ENCODE measurements at regions not wholly inside any gene's neighbourhood (a gene's known extent, or its start where the extent isn't known, plus 50 kb on each side); places are given as distances from the start of the nearest gene placed in this dataset.

DNA sequence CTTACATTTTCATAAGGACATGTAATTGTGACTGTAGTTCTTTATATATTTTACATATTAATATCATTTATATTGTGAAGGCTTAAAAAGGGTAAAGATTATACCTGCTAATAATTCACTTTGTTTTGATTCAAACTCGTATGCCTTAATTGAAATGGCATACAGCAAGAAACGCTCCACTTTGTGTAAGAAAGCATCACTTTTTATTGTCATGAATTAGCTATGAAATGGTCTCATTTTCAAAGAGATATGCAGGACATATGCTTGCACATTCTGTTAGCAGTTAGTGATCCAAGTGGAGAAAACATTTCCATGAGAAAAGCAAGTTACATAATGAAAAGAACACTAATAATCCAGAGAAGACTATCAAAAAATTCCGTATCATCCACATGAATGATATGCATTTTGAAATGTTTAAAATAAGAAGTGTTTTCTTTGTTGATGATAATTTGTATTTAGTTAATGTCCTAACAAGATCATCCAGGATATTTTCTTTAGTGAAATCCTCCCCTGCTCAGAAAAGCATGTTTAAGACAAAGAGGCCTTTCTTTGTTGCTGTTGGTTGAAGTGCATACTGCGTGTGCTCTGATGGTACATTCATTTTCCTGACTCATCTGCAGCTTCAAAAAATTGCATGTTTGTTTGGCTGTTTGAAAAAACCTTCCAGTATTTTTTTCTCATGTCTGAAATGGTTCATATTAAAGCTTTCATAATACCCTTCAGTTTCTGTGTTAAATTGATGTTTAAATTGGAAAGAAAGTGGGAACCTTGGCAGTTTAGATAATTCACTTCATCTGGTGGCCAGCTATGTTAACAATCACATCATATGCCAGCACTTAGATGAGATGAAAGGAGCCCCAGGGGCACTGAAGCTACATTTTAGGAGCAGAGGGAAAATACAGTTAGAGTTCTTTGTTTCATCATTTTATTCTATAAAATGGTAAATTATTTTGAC lies 242.2 kb downstream of the CSNK1G3 start:
- Mint-ChIP-seq H3K9me3 (no peaks in the 10 kb centered on the region), H3K36me3 (no peaks in the 10 kb centered on the region), H3K27ac (no peak overlapping the region), H3K27me3 (no peaks in the 10 kb centered on the region), H3K4me1 (no peaks in the 10 kb centered on the region), H3K4me3 (no peak overlapping the region)

DNA sequence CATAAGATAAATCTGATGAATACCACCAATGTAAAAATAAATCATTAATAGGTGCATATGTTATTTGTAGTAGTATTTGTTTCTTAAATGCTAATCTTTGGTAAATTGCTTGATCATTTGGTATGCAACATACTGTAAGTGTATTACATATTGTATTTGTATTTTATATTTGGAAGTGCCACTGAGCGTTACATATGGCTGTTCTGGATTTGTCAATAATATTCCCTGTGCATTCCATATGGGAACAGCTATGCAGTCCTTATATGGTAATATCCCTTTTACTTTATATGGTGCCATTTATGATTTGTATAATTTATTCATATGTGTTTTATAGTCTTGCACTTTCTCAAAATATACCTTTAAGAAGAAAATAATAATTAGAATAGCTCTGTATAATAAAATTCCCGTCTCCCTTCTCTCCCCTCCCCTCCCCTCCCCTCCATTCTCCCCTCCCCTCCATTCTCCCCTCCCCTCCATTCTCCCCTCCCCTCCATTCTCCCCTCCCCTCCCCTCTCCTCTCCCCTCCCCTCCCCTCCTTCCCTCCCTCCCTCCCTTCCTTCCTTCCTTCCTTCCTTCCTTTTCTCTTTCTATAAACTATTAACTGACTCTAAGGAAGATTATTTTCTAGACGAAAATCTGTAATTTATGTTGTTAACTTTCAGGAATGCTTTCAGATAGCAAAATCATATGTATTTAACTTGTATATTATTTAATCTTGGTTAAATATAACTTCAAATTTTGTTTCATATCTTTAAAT lies 241.4 kb downstream of the CSNK1G3 start:
- Mint-ChIP-seq H3K4me3 (no peak overlapping the region), H3K27ac (no peak overlapping the region), H3K27me3 (no peaks in the 10 kb centered on the region), H3K4me1 (no peaks in the 10 kb centered on the region), H3K36me3 (no peaks in the 10 kb centered on the region), H3K9me3 (no peaks in the 10 kb centered on the region)

DNA sequence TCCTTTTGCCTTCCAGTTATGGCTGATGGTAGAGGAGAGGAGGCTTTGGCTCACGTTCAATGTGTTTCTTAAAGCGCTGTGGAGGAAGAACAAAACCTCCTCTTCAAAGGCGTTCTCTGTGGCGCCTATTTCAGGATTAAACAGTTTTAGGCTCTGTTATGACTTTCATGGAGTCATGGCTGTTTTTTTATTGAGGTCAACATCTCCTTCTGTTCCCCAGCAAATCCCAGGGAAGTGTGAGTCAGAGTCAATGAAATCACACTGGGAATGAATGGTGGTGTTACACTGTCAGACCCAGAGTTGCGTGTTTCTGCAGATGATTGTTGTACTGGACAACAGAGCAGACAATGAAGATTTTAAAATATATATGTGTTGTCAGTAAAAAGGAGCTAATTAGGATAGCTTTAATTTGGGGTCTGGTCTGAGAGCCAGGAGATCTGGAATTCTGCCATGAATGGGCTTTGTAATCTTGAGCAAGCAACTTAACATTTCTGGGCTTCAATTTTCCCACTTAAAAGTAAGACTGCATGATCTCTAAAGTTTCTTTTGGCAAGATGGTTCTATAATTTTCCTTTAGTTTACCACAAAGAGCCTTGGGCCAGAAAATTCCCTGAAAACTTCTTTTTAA lies 240.7 kb downstream of the CSNK1G3 start:
- no peaks in the 10 kb centered on the region for H3K36me3 Mint-ChIP-seq
- H3K4me3 Mint-ChIP-seq, result no peak overlapping the region
- H3K9me3 Mint-ChIP-seq, result no peaks in the 10 kb centered on the region
- peaks cover under 1% of the 10 kb centered on the region for H3K27me3 Mint-ChIP-seq
- H3K4me1 Mint-ChIP-seq, result no peaks in the 10 kb centered on the region
- H3K27ac Mint-ChIP-seq, result no peak overlapping the region

DNA sequence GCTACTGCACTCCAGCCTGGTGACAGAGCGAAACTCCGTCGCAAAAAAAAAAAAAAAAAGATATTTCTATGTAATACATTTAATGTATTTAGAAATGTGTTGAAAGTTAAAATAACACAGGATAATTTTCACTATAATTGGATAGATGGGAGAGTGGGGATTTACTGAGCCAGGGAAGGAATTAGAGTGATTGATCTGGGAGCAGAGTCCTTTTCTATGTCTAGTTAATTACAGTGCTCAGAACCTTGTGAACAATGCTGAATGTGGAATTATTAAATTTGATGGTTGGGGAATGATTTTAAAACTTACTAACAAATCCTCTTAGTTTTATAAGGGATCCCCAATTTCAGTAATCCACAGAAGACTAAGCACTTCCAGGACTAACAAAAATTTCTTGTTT lies 239.7 kb downstream of the CSNK1G3 start:
- no peaks in the 10 kb centered on the region for H3K9me3 Mint-ChIP-seq
- no peaks in the 10 kb centered on the region for H3K36me3 Mint-ChIP-seq
- H3K4me1 Mint-ChIP-seq, result no peaks in the 10 kb centered on the region
- H3K27me3 Mint-ChIP-seq, result peaks cover 3% of the 10 kb centered on the region
- no peak overlapping the region for H3K27ac Mint-ChIP-seq
- no peak overlapping the region for H3K4me3 Mint-ChIP-seq

DNA sequence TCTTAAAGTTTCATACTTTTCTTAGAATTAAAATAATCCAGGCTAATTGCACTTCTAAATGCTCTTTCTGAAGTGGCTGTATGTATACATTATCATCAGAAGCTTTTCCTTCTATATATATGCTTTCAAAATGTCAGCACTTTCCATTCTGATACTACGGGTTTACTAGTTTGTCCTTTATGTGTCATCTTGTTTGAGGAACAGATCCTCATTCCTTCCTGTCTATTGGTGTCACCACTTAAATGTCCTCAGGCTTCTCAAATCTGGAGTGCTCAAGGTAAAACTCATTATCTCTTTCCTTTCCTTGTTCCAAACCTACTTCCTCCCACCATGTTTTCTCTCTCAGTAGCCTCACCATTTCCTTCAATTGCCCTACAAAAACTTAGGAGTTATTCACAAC lies 236.3 kb downstream of the CSNK1G3 start:
- peaks cover 3% of the 10 kb centered on the region for H3K27me3 Mint-ChIP-seq
- no peaks in the 10 kb centered on the region for H3K9me3 Mint-ChIP-seq
- no peaks in the 10 kb centered on the region for H3K4me1 Mint-ChIP-seq
- H3K36me3 Mint-ChIP-seq, result no peaks in the 10 kb centered on the region
- H3K4me3 Mint-ChIP-seq, result no peak overlapping the region
- H3K27ac Mint-ChIP-seq, result no peak overlapping the region

DNA sequence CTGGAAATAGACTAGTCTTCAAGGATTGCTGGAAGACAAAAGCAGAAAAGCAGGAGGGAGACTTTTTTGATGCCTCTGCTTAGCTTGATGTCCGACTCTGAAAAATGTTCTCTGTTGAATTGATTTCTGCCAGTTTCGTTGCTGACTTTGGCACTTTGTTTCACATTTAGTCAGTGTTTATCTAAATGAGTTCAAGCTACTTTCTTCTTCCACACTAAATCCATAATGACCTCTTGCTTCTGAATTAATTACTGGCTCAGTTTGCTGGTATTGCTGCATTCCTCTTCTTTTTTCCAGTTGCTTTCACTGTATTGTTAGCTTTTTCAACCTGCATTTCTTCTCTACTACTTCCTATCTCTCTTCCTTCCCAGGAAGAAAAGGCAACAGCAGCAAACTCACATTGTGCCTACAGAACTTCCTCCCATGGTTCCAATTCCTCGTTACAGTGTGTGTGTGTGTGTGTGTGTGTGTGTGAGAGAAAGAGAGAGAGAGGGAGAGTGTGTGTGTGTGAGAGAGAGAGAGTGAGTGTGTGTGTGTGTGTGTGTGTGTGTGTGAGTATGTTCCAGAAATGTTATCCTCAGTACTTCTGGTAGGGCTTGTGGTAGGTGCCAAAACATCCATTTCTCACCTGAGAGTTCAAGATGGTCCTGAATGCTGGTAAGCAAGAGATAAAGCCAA lies 234.8 kb downstream of the CSNK1G3 start:
- Mint-ChIP-seq H3K36me3 (no peaks in the 10 kb centered on the region), H3K4me1 (no peaks in the 10 kb centered on the region), H3K9me3 (no peaks in the 10 kb centered on the region), H3K27ac (no peak overlapping the region), H3K4me3 (no peak overlapping the region), H3K27me3 (peaks cover 3% of the 10 kb centered on the region)

DNA sequence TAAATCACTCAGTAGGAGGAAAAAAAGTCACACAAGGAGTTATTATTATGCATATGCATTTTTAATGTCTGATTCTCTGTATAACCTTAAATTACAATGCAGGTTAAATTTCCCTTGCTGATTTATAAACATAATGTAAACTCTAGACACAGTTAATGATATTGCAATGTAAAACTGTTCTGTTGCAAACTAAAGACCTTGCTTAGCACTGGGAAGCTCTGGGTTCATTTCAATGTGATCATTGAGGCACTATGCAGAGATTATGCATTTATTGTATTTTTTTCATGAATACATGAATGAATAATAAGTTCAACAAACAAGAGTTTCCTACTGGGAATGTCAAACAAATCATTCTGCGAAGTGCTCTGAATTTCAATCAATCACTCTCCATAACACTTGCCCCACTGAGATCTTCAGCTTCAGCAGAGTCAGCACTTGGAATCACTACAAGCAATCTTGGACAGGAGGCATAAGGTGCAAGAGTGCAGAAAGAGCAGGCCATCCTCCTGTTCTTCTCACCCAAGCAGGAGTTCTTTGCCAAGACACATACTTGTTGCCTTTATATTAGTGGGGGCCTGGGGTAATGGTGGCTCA lies 232.1 kb downstream of the CSNK1G3 start:
- no peaks in the 10 kb centered on the region for H3K36me3 Mint-ChIP-seq
- no peaks in the 10 kb centered on the region for H3K4me1 Mint-ChIP-seq
- peaks cover 3% of the 10 kb centered on the region for H3K27me3 Mint-ChIP-seq
- no peak overlapping the region for H3K4me3 Mint-ChIP-seq
- H3K27ac Mint-ChIP-seq, result no peak overlapping the region
- H3K9me3 Mint-ChIP-seq, result no peaks in the 10 kb centered on the region

DNA sequence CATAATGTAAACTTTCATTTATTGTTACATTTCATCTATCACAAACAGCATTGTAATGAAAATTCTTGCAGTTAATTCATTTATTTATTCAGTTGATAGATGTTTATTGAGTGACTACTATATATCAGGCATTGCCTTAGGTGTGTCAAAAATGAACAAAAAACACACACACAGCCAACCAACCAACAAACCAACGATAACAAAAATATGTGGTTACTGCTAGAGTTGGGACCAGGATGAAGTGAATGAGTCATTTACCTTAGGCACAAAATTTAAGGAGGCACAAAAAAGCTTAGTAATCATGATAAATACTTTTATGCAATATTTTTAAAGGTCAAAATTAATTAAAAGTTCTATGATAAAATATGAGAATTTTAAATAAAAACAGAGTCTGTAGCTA lies 223.4 kb downstream of the CSNK1G3 start:
- Mint-ChIP-seq H3K36me3 (no peaks in the 10 kb centered on the region), H3K4me3 (no peak overlapping the region), H3K4me1 (no peaks in the 10 kb centered on the region)

DNA sequence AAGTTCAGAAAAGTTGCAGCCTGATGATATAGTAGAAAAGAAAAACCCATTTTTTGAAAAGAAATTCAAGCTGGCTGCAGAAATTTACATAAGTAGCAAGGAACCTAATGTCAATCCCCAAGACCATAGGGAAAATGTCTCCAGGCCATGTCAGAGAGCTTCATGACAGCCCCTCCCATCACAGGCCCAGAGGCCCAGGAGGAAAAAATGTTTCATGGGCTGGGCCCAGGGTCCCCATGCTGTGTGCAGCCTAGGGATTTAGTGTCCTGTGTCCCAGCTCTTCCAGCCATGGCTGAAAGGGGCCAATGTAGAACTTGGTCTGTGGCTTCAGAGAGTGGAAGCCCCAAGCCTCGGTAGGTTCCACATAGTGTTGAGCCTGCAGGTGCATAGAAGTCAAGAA lies 220.3 kb downstream of the CSNK1G3 start:
- H3K36me3 Mint-ChIP-seq, result no peaks in the 10 kb centered on the region
- no peaks in the 10 kb centered on the region for H3K27me3 Mint-ChIP-seq
- peaks cover 40% of the 10 kb centered on the region for H3K9me3 Mint-ChIP-seq
- H3K4me1 Mint-ChIP-seq, result no peaks in the 10 kb centered on the region
- no peak overlapping the region for H3K27ac Mint-ChIP-seq
- H3K4me3 Mint-ChIP-seq, result no peak overlapping the region

More for the DNA sequence above, 223.4 kb downstream of the CSNK1G3 start:
- no peaks in the 10 kb centered on the region for H3K27me3 Mint-ChIP-seq
- H3K27ac Mint-ChIP-seq, result no peak overlapping the region
- H3K9me3 Mint-ChIP-seq, result peaks cover 21% of the 10 kb centered on the region

DNA sequence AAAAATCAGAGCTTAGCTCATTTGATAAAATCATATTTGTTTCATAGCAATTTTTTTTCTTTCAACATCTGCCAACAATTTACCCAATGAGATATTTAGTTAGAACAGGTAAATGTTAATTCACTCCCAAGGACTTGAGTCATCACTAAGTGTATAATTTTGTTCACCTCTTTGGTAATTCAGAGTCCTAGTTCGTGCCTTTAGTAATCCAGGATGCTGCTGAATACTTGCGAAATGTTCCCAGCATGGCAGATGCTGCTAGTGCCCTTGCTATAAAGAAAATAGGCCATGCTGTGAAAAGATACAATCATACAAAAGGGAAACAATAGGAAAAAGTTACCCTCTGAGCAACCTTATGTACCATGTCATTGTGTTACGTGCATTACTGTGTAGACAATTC lies 210.5 kb downstream of the CSNK1G3 start:
- Mint-ChIP-seq H3K27me3 (no peaks in the 10 kb centered on the region), H3K27ac (no peak overlapping the region), H3K36me3 (no peaks in the 10 kb centered on the region), H3K9me3 (peaks cover 11% of the 10 kb centered on the region), H3K4me1 (no peaks in the 10 kb centered on the region), H3K4me3 (no peak overlapping the region)

DNA sequence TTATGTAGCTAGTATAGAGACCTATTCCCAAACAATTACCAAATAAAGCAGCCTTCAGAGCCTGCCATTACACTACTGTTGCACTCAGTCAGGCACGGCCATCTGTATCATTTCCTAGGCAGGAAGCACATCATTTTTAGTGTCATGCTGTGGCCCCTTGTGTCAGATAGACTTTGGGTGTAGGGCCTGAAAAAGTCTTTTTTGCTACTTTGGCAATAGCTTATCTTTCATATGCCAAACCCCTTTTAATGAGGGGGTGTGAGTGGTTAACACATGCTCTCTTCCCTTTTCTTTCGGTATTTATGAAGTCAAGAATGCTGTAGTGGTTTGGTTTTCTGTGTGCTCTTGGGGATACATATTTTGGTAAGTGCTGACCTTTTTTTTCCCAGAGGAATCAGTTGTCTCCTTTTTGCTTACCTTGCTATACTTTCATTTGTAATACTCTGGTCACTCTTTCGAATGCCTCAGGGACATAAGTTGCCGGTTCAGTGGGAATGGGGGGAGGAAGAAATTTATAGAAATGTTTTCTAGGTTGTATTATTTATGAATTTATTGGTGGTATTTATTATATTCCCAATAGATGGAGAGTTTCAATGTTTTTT lies 209.8 kb downstream of the CSNK1G3 start:
- Mint-ChIP-seq H3K4me3 (no peak overlapping the region), H3K27me3 (no peaks in the 10 kb centered on the region), H3K9me3 (peaks cover 11% of the 10 kb centered on the region), H3K36me3 (no peaks in the 10 kb centered on the region), H3K27ac (no peak overlapping the region), H3K4me1 (no peaks in the 10 kb centered on the region)

DNA sequence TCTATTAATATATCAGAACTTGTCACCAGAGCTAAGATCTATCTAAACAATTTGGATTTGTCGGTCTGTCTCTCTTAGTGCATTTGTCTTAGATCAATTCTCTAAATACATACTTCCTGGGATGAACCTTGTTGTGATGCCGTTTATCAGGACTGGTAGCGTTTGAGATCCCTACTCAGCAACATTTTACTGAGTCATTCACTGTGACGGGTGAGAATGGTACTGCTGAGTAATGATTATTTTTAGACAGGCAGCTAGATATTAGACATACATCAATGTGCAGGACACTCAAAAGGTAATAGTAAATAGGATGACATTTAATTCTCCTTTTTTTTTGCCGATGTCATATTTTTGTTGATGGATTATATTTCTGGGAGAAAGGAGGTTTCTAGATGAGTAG lies 209.0 kb downstream of the CSNK1G3 start:
- H3K27me3 Mint-ChIP-seq, result no peaks in the 10 kb centered on the region
- peaks cover 11% of the 10 kb centered on the region for H3K9me3 Mint-ChIP-seq
- no peak overlapping the region for H3K4me3 Mint-ChIP-seq
- H3K4me1 Mint-ChIP-seq, result no peaks in the 10 kb centered on the region
- H3K36me3 Mint-ChIP-seq, result no peaks in the 10 kb centered on the region
- no peak overlapping the region for H3K27ac Mint-ChIP-seq

DNA sequence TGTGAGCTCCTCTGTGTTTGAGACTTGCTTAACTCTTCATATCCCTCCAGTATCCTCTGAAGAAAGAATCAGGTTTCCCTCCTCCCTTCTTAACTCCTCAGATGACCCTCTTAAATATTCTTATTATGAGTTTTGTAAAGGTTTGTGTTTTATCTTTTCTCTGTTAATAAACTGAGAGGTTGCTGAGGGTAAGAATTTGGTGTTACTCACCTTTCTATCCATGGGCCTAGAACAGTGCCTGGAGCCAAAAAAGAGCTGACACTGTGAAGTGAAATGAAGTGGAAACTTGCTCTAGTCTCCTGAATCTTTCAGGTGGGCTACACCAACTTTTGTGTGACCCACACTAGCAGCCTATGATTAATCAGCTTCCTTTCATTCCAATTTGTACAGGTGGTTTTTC lies 208.4 kb downstream of the CSNK1G3 start:
- Mint-ChIP-seq H3K4me3 (no peak overlapping the region), H3K27ac (no peak overlapping the region)

DNA sequence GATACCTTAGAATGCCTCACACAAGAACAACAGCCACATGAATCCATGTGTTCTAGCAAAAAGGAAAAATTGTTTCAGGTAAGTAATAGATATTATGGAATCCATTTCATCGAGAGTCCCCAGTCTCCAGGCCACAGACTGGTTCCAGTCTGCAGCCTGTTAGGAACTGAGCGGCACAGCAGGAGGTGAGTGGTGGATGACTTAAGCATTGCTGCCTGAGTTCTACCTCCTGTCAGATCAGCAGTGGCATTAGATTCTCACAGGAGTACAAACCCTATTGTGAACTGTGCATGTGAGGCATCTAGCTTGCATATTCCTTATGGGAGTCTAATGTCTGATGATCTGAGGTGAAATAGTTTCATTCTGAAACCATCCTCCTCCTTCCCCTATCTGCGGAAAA lies 207.0 kb downstream of the CSNK1G3 start:
- no peaks in the 10 kb centered on the region for H3K27me3 Mint-ChIP-seq
- no peaks in the 10 kb centered on the region for H3K36me3 Mint-ChIP-seq
- no peak overlapping the region for H3K27ac Mint-ChIP-seq
- H3K4me1 Mint-ChIP-seq, result no peaks in the 10 kb centered on the region
- H3K4me3 Mint-ChIP-seq, result no peak overlapping the region
- peaks cover 11% of the 10 kb centered on the region for H3K9me3 Mint-ChIP-seq

More for the DNA sequence above, 208.4 kb downstream of the CSNK1G3 start:
- no peaks in the 10 kb centered on the region for H3K36me3 Mint-ChIP-seq
- no peaks in the 10 kb centered on the region for H3K27me3 Mint-ChIP-seq
- no peaks in the 10 kb centered on the region for H3K4me1 Mint-ChIP-seq
- peaks cover 11% of the 10 kb centered on the region for H3K9me3 Mint-ChIP-seq

DNA sequence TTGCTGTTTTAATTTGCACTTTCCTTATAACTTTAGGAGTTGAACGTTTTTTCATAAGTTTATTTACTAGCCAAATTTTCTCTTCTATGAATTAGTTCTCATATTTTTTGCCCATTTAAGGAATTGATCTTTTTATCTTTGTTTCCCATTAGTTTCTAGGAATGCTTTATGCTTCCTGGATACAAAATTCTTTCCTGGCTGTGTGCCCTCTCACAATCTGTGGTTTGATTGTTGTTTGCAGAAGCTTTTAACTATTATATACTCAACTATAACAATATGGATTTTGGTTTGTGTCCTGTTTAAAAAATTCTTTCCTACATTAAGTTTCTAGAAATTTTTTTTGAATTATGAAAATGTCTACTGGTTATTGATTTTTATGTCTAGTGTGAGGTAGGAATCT lies 206.3 kb downstream of the CSNK1G3 start:
- no peaks in the 10 kb centered on the region for H3K36me3 Mint-ChIP-seq
- peaks cover 15% of the 10 kb centered on the region for H3K9me3 Mint-ChIP-seq
- H3K4me1 Mint-ChIP-seq, result no peaks in the 10 kb centered on the region
- H3K27me3 Mint-ChIP-seq, result no peaks in the 10 kb centered on the region
- H3K4me3 Mint-ChIP-seq, result no peak overlapping the region
- H3K27ac Mint-ChIP-seq, result no peak overlapping the region

Data from activated naive CD4-positive, alpha-beta T cell treated with anti-CD3 and anti-CD28 coated beads, Interleukin-2, amount 50 U/mL, for 24 hours (primary cell).